ENCODE measurements at regions not wholly inside any gene's neighbourhood (a gene's known extent, or its start where the extent isn't known, plus 50 kb on each side); places are given as distances from the start of the nearest gene placed in this dataset.

GRCh38 chr13:73748404-73748803 is 385.8 kb downstream of the KLF12 start:
- no peak for DNase-seq (ENCODE audit: low spot score)

GRCh38 chr13:73745190-73745589 is 389.0 kb downstream of the KLF12 start:
- DNase-seq (ENCODE audit: low spot score): no peak

- DNase-seq (ENCODE audit: low spot score): no peak
Observed at GRCh38 chr13:73742982-73743381, 391.2 kb downstream of the KLF12 start.

- DNase-seq (ENCODE audit: low spot score): no peak
Observed at GRCh38 chr13:73741742-73742141, 392.5 kb downstream of the KLF12 start.

GRCh38 chr13:73741111-73741510 is 393.1 kb downstream of the KLF12 start:
- DNase-seq (ENCODE audit: low spot score): no peak

- DNase-seq (ENCODE audit: low spot score): peak; percentile 26
Observed at GRCh38 chr13:73740666-73741065, 393.5 kb downstream of the KLF12 start.

GRCh38 chr13:73739394-73739793 is 394.8 kb downstream of the KLF12 start:
- no peak for DNase-seq (ENCODE audit: low spot score)

GRCh38 chr13:73738626-73739025 is 395.6 kb downstream of the KLF12 start:
- DNase-seq (ENCODE audit: low spot score): no peak

- no peak for DNase-seq (ENCODE audit: low spot score)
Observed at GRCh38 chr13:73737214-73737613, 397.0 kb downstream of the KLF12 start.

GRCh38 chr13:73733706-73734105 is 400.5 kb downstream of the KLF12 start:
- no peak for DNase-seq (ENCODE audit: low spot score)

GRCh38 chr13:73732350-73732749 is 401.9 kb downstream of the KLF12 start:
- DNase-seq (ENCODE audit: low spot score): no peak

- DNase-seq (ENCODE audit: low spot score): no peak
Observed at GRCh38 chr13:73731564-73731963, 402.6 kb downstream of the KLF12 start.

GRCh38 chr13:73730014-73730413 is 404.2 kb downstream of the KLF12 start:
- DNase-seq (ENCODE audit: low spot score): no peak

- DNase-seq (ENCODE audit: low spot score): no peak
Observed at GRCh38 chr13:73729046-73729445, 405.2 kb downstream of the KLF12 start.

- no peak for DNase-seq (ENCODE audit: low spot score)
Observed at GRCh38 chr13:73722120-73722519, 412.1 kb downstream of the KLF12 start.

GRCh38 chr13:73721571-73721970 is 412.6 kb downstream of the KLF12 start:
- DNase-seq (ENCODE audit: low spot score): no peak

GRCh38 chr13:73720216-73720840 is 413.9 kb downstream of the KLF12 start:
- no peak for DNase-seq (ENCODE audit: low spot score)

GRCh38 chr13:73718246-73718645 is 416.0 kb downstream of the KLF12 start:
- no peak for DNase-seq (ENCODE audit: low spot score)

- DNase-seq (ENCODE audit: low spot score): no peak
Observed at GRCh38 chr13:73717632-73718031, 416.6 kb downstream of the KLF12 start.

- no peak for DNase-seq (ENCODE audit: low spot score)
Observed at GRCh38 chr13:73715911-73716510, 418.2 kb downstream of the KLF12 start.

- no peak for DNase-seq (ENCODE audit: low spot score)
Observed at GRCh38 chr13:73715114-73715910, 418.9 kb downstream of the KLF12 start.

GRCh38 chr13:73714522-73714921 is 419.7 kb downstream of the KLF12 start:
- DNase-seq (ENCODE audit: low spot score): no peak

- peak; percentile 43 for DNase-seq (ENCODE audit: low spot score)
Observed at GRCh38 chr13:73708393-73708985, 425.7 kb downstream of the KLF12 start.

All from AG08396 (cell line).